ENCODE measurements at regions not wholly inside any gene's neighbourhood (a gene's known extent, or its start where the extent isn't known, plus 50 kb on each side); places are given as distances from the start of the nearest gene placed in this dataset.

- intact Hi-C loops (cut with micrococcal nuclease) (no loop called here), in situ Hi-C loops (cut with MboI) (no loop called here)
- DNase-seq (ENCODE audit: extremely low read depth in 1 of 4, low spot score in 3 of 4) (no peak), FAIRE-seq (no peak), ATAC-seq (no peak)
- Histone ChIP-seq H3K4me1 (replicated peaks in 1 of 2; ENCODE audit: control insufficient read depth in 2 of 2, insufficient read depth in 2 of 2, low read length in 2 of 2) (no peaks in the 10 kb centered on the region), H3K27ac (ENCODE audit: extremely low read depth, low read depth, low read length) (no peak overlapping the region), H3K79me2 (ENCODE audit: control insufficient read depth, insufficient read depth, low read length) (no peaks in the 10 kb centered on the region), H3K9me3 (replicated peaks; ENCODE audit: control insufficient read depth, insufficient read depth, low read depth, low read length) (no peaks in the 10 kb centered on the region), H3K36me3 (ENCODE audit: control insufficient read depth, insufficient read depth, low read length) (no peaks in the 10 kb centered on the region), H4K20me1 (replicated peaks; ENCODE audit: control insufficient read depth, insufficient read depth, low read length) (no peaks in the 10 kb centered on the region), H2AFZ (ENCODE audit: low read depth, low read length) (no peak overlapping the region), H3K4me2 (ENCODE audit: insufficient read depth, low read length) (no peak overlapping the region), H3K4me3 (no peak overlapping the region), H3K9ac (ENCODE audit: insufficient read depth in 1 of 2, low read depth in 2 of 2, low read length in 2 of 2) (no peak overlapping the region), H3K27me3 (ENCODE audit: control insufficient read depth in 2 of 2, insufficient read depth in 2 of 2, low read length in 2 of 2) (no peaks in the 10 kb centered on the region), H3K9me1 (ENCODE audit: control insufficient read depth, insufficient read depth, low read length) (no peaks in the 10 kb centered on the region)
- no TSS peak for BruUV-seq (replicated peaks)
- TF ChIP-seq ZBTB5 (IDR thresholded peaks at IDR 0.05) (no peak), PCBP2 (IDR thresholded peaks at IDR 0.05; ENCODE audit: low read depth, low read length, poor library complexity, severe bottlenecking) (no peak), NFATC3 (IDR thresholded peaks at IDR 0.05) (no peak), RBM15 (IDR thresholded peaks at IDR 0.05; ENCODE audit: insufficient read depth, low read length) (no peak), ZNF778 (CRISPR knock-in tag; IDR thresholded peaks at IDR 0.05) (no peak), ADNP (tag; IDR thresholded peaks at IDR 0.05) (no peak)
- 0% methylated on average over 1 of the region's 1 CpG for WGBS (ENCODE audit: insufficient coverage, low coverage, missing lambda C conversion rate)
- ChIA-PET CTCF (ENCODE audit: low intra/inter-chr PET ratio) (no interaction called here), POLR2A (no interaction called here)
These were observed 485.7 kb upstream of the HS3ST1 start for GRCh38 chr4:11914406-11914805.

Measured in K562 (cell line).